ENCODE measurements at regions not wholly inside any gene's neighbourhood (a gene's known extent, or its start where the extent isn't known, plus 50 kb on each side); places are given as distances from the start of the nearest gene placed in this dataset.

DNA sequence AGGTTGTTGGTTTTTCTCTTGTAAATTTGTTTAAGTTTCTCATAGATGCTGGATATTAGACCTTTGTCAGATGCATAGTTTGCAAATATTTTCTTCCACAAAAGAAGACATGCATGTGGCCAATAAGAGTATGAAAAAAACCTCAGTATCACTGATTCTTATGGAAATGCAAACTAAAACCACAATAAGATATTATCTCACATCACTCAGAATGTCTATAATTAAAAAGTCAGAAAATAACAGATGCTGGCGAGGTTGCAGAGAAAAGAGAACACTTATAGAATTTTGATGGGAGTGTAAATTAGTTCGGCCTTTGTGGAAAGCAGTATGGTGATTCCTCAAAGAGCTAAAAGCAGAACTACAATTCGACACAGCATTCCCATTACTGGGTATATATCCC lies 1355.6 kb downstream of the FAM133A start:
- DNase-seq (no peak), ATAC-seq (ENCODE audit: low FRiP score) (no peak)
- no peak overlapping the region for H3K27ac ChIP-seq (ENCODE audit: low read depth in 1 of 2, low read length in 2 of 2)
- WGBS, 2 donors, result 47 to 54% methylated on average over 3 of the region's 3 CpGs
- H3K27me3 ChIP-seq (ENCODE audit: control insufficient read depth in 1 of 2, insufficient read depth in 2 of 2, low read length in 1 of 2), result no peaks in the 10 kb centered on the region
- H3K4me3 ChIP-seq (ENCODE audit: low read length in 2 of 2), result no peak overlapping the region
- H3K9me3 ChIP-seq (ENCODE audit: control insufficient read depth, low read length), result no peaks in the 10 kb centered on the region
- intact Hi-C loops (cut with DNase I), result no loop called here
- no peaks in the 10 kb centered on the region for H3K36me3 ChIP-seq (ENCODE audit: control insufficient read depth in 1 of 2, insufficient read depth in 2 of 2, low read length in 1 of 2)
- no peaks in the 10 kb centered on the region for H3K4me1 ChIP-seq (ENCODE audit: control insufficient read depth in 1 of 2, insufficient read depth in 2 of 2, low read length in 2 of 2)

DNA sequence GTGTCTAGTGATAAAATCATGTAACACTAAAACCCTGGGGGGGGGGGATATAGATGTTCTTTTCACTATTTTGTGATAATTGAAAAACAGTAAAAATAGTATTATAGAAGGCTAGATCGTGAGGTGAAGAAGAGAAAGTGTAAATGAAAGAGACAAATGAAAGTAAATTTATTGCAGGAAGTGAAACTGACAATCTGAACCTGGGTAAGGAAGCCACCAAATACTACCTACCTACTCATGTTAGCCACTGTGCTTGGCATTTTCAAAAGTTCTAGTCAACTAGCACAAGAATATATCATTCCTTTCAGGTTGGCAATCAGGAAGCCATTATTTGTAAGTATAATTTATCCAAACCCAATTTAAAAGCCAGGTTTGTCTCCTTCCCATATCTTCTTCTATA lies 1366.1 kb downstream of the FAM133A start:
- H3K9me3 ChIP-seq (ENCODE audit: control insufficient read depth, low read length), result no peaks in the 10 kb centered on the region
- ATAC-seq (ENCODE audit: low FRiP score), result no peak
- intact Hi-C loops (cut with DNase I), result no loop called here
- no peaks in the 10 kb centered on the region for H3K27me3 ChIP-seq (ENCODE audit: control insufficient read depth in 1 of 2, insufficient read depth in 2 of 2, low read length in 1 of 2)
- no peak for DNase-seq
- 37 to 56% methylated on average over 1 of the region's 1 CpG for WGBS, 2 donors
- H3K36me3 ChIP-seq (ENCODE audit: control insufficient read depth in 1 of 2, insufficient read depth in 2 of 2, low read length in 1 of 2), result no peaks in the 10 kb centered on the region
- H3K4me1 ChIP-seq (ENCODE audit: control insufficient read depth in 1 of 2, insufficient read depth in 2 of 2, low read length in 2 of 2), result no peaks in the 10 kb centered on the region
- H3K4me3 ChIP-seq (ENCODE audit: low read length in 2 of 2), result no peak overlapping the region
- H3K27ac ChIP-seq (ENCODE audit: low read depth in 1 of 2, low read length in 2 of 2), result no peak overlapping the region

DNA sequence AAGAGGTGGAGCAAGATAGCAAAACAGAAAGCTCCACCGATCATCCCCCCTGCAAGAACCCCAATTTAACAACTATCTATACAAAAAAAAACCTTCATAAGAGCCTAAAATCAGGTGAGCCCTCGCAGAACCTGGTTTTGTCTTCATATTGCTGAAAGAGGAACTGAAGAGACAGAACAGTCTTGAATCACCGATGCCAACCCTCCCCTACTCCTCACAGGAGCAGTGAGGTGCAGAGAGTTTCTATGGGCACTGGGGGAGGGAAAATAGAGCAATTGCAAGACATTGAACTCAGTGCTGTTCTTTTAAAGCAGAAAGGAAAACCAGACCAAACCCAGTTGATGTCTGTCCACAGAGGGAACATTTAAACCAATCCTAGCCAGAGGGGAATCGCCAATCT lies 1370.3 kb downstream of the FAM133A start:
- intact Hi-C loops (cut with DNase I), result no loop called here
- no peaks in the 10 kb centered on the region for H3K4me1 ChIP-seq (ENCODE audit: control insufficient read depth in 1 of 2, insufficient read depth in 2 of 2, low read length in 2 of 2)
- no peak for ATAC-seq (ENCODE audit: low FRiP score)
- H3K9me3 ChIP-seq (ENCODE audit: control insufficient read depth, low read length), result no peaks in the 10 kb centered on the region
- no peak overlapping the region for H3K27ac ChIP-seq (ENCODE audit: low read depth in 1 of 2, low read length in 2 of 2)
- WGBS, 2 donors, result 73 to 83% methylated on average over 4 of the region's 4 CpGs
- H3K27me3 ChIP-seq (ENCODE audit: control insufficient read depth in 1 of 2, insufficient read depth in 2 of 2, low read length in 1 of 2), result no peaks in the 10 kb centered on the region
- DNase-seq, result no peak
- H3K36me3 ChIP-seq (ENCODE audit: control insufficient read depth in 1 of 2, insufficient read depth in 2 of 2, low read length in 1 of 2), result no peaks in the 10 kb centered on the region
- no peak overlapping the region for H3K4me3 ChIP-seq (ENCODE audit: low read length in 2 of 2)

DNA sequence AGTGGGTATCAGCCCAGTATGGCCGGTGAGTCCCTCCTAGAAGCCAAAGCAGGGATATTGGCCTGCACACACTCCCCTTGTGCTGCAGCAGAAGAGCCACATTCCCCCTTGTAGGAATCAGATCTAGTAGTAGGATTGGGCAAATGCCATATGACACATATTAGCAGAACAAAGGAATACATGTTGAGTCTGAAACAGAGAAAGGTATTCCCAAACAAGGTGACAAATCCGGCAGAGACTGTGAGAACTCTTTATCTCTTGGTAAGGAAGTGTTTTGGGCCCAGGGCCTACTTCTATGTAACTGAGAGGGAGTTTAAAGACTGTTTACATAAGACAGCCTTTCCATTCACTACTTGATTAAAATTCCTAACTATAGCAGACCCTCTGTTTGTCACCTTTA lies 1382.0 kb downstream of the FAM133A start:
- 65 to 82% methylated on average over 2 of the region's 2 CpGs for WGBS, 2 donors
- Histone ChIP-seq H3K4me3 (ENCODE audit: low read length in 2 of 2) (no peak overlapping the region), H3K27me3 (ENCODE audit: control insufficient read depth in 1 of 2, insufficient read depth in 2 of 2, low read length in 1 of 2) (no peaks in the 10 kb centered on the region), H3K9me3 (ENCODE audit: control insufficient read depth, low read length) (no peaks in the 10 kb centered on the region), H3K27ac (ENCODE audit: low read depth in 1 of 2, low read length in 2 of 2) (no peak overlapping the region), H3K36me3 (ENCODE audit: control insufficient read depth in 1 of 2, insufficient read depth in 2 of 2, low read length in 1 of 2) (no peaks in the 10 kb centered on the region), H3K4me1 (ENCODE audit: control insufficient read depth in 1 of 2, insufficient read depth in 2 of 2, low read length in 2 of 2) (no peaks in the 10 kb centered on the region)
- ATAC-seq (ENCODE audit: low FRiP score) (no peak), DNase-seq (peak in 1 of 2 donors; percentile 32)
- intact Hi-C loops (cut with DNase I), result no loop called here

DNA sequence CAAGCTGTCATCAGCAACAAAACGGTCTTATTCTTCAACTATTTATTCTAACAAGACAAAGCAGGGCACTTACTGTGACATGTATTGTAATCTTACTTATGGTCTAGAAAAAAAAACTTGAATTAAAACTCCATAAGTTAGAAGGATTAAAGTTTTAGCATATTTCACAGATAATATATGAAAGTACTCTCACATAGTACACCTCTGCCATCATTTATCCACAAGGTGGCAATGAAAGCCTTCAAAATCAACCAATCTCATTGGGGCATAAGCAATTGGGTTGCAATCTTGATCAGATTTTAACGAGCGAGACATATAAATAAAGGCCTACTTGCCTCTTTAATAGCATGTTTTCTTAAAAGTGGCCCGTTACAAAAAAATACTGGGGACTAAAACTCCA lies 1382.9 kb downstream of the FAM133A start:
- Histone ChIP-seq H3K27ac (ENCODE audit: low read depth in 1 of 2, low read length in 2 of 2) (no peak overlapping the region), H3K9me3 (ENCODE audit: control insufficient read depth, low read length) (no peaks in the 10 kb centered on the region), H3K27me3 (ENCODE audit: control insufficient read depth in 1 of 2, insufficient read depth in 2 of 2, low read length in 1 of 2) (no peaks in the 10 kb centered on the region), H3K4me1 (ENCODE audit: control insufficient read depth in 1 of 2, insufficient read depth in 2 of 2, low read length in 2 of 2) (no peaks in the 10 kb centered on the region), H3K4me3 (ENCODE audit: low read length in 2 of 2) (no peak overlapping the region), H3K36me3 (ENCODE audit: control insufficient read depth in 1 of 2, insufficient read depth in 2 of 2, low read length in 1 of 2) (no peaks in the 10 kb centered on the region)
- DNase-seq, result no peak
- no peak for ATAC-seq (ENCODE audit: low FRiP score)
- WGBS, 2 donors, result 50 to 68% methylated on average over 4 of the region's 4 CpGs
- intact Hi-C loops (cut with DNase I), result no loop called here

GRCh38 chrX:95057341-95057740 lies 1383.3 kb downstream of the FAM133A start:
- H3K27me3 ChIP-seq (ENCODE audit: control insufficient read depth in 1 of 2, insufficient read depth in 2 of 2, low read length in 1 of 2), result no peaks in the 10 kb centered on the region
- no peaks in the 10 kb centered on the region for H3K36me3 ChIP-seq (ENCODE audit: control insufficient read depth in 1 of 2, insufficient read depth in 2 of 2, low read length in 1 of 2)
- H3K4me1 ChIP-seq (ENCODE audit: control insufficient read depth in 1 of 2, insufficient read depth in 2 of 2, low read length in 2 of 2), result no peaks in the 10 kb centered on the region
- H3K4me3 ChIP-seq (ENCODE audit: low read length in 2 of 2), result no peak overlapping the region
- H3K27ac ChIP-seq (ENCODE audit: low read depth in 1 of 2, low read length in 2 of 2), result no peak overlapping the region
- no peak for ATAC-seq (ENCODE audit: low FRiP score)
- intact Hi-C loops (cut with DNase I), result no loop called here
- no peaks in the 10 kb centered on the region for H3K9me3 ChIP-seq (ENCODE audit: control insufficient read depth, low read length)
- WGBS, 2 donors, result 34 to 37% methylated on average over 2 of the region's 2 CpGs
- no peak for DNase-seq

DNA sequence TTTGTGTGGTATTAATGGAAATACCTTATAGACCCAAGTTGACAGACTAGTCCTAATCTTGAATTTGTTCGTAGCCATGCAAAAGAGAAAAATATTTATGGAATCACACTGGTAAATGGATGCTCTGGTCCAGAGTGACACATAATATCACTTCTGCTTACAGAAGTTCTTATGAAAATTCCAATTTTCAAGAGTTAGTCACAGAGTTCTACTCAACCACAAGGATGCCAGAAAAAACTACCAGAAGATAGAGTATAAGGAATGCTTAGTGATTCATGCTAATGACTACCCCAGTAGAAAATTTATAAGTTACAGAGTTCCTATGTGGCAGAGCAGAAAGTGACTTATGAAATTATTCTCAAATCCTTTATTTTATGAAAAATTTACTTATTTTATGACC lies 1384.8 kb downstream of the FAM133A start:
- intact Hi-C loops (cut with DNase I), result no loop called here
- ATAC-seq (ENCODE audit: low FRiP score) (no peak), DNase-seq (no peak)
- Histone ChIP-seq H3K4me3 (ENCODE audit: low read length in 2 of 2) (no peak overlapping the region), H3K27me3 (ENCODE audit: control insufficient read depth in 1 of 2, insufficient read depth in 2 of 2, low read length in 1 of 2) (no peaks in the 10 kb centered on the region), H3K9me3 (ENCODE audit: control insufficient read depth, low read length) (no peaks in the 10 kb centered on the region), H3K36me3 (ENCODE audit: control insufficient read depth in 1 of 2, insufficient read depth in 2 of 2, low read length in 1 of 2) (no peaks in the 10 kb centered on the region), H3K27ac (ENCODE audit: low read depth in 1 of 2, low read length in 2 of 2) (no peak overlapping the region), H3K4me1 (ENCODE audit: control insufficient read depth in 1 of 2, insufficient read depth in 2 of 2, low read length in 2 of 2) (no peaks in the 10 kb centered on the region)
- 53 to 71% methylated on average over 1 of the region's 1 CpG for WGBS, 2 donors

- intact Hi-C loops (cut with DNase I), result no loop called here
- H3K27ac ChIP-seq (ENCODE audit: low read depth in 1 of 2, low read length in 2 of 2), result no peak overlapping the region
- no peaks in the 10 kb centered on the region for H3K9me3 ChIP-seq (ENCODE audit: control insufficient read depth, low read length)
- no peak for ATAC-seq (ENCODE audit: low FRiP score)
- no peak for DNase-seq
- 51 to 62% methylated on average over 2 of the region's 2 CpGs for WGBS, 2 donors
- H3K27me3 ChIP-seq (ENCODE audit: control insufficient read depth in 1 of 2, insufficient read depth in 2 of 2, low read length in 1 of 2), result no peaks in the 10 kb centered on the region
- H3K36me3 ChIP-seq (ENCODE audit: control insufficient read depth in 1 of 2, insufficient read depth in 2 of 2, low read length in 1 of 2), result no peaks in the 10 kb centered on the region
- no peaks in the 10 kb centered on the region for H3K4me1 ChIP-seq (ENCODE audit: control insufficient read depth in 1 of 2, insufficient read depth in 2 of 2, low read length in 2 of 2)
- no peak overlapping the region for H3K4me3 ChIP-seq (ENCODE audit: low read length in 2 of 2)
These were observed 1385.9 kb downstream of the FAM133A start for GRCh38 chrX:95059909-95060308.

DNA sequence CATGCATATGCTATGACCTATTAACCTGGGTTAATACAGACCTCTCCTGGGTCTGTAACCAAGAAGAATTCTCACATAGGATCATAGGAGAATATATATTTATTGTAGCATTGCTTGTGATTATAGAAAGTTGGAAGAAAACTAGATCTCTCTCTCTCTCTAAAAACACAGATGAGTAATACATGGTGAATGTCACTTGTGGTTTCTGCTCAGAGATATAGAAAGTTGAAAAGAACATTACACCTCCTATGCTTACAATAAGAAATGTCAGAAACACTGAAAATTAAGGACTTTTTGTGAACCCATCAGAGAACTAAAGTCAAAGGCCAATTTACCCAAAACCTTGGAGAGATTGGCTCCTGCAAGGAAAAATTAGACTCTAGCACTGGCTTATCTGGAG lies 1389.5 kb downstream of the FAM133A start:
- no peak for ATAC-seq (ENCODE audit: low FRiP score)
- Histone ChIP-seq H3K27me3 (ENCODE audit: control insufficient read depth in 1 of 2, insufficient read depth in 2 of 2, low read length in 1 of 2) (no peaks in the 10 kb centered on the region), H3K4me1 (ENCODE audit: control insufficient read depth in 1 of 2, insufficient read depth in 2 of 2, low read length in 2 of 2) (no peaks in the 10 kb centered on the region), H3K27ac (ENCODE audit: low read depth in 1 of 2, low read length in 2 of 2) (no peak overlapping the region), H3K4me3 (ENCODE audit: low read length in 2 of 2) (no peak overlapping the region), H3K9me3 (ENCODE audit: control insufficient read depth, low read length) (no peaks in the 10 kb centered on the region), H3K36me3 (ENCODE audit: control insufficient read depth in 1 of 2, insufficient read depth in 2 of 2, low read length in 1 of 2) (no peaks in the 10 kb centered on the region)
- intact Hi-C loops (cut with DNase I), result no loop called here
- no peak for DNase-seq

Measured in aorta (tissue), 5 donors.